COLO829 (cell line): ENCODE measurements at regions not wholly inside any gene's neighbourhood (a gene's known extent, or its start where the extent isn't known, plus 50 kb on each side); places are given as distances from the start of the nearest gene placed in this dataset.

Source experiments
- DNase-seq: peaks from one replicate; pipeline ENCODE4 v3.0.0; 2012; ENCODE audit warnings: low spot score

- DNase-seq, result no peak
Measured at GRCh38 chr1:228990906-228991569, 255.8 kb downstream of the RHOU start.

GRCh38 chr1:228992044-228992443 is 256.8 kb downstream of the RHOU start:
- no peak for DNase-seq

GRCh38 chr1:228992907-228993535 is 257.7 kb downstream of the RHOU start:
- DNase-seq, result no peak

GRCh38 chr1:228994676-228995594 is 259.7 kb downstream of the RHOU start:
- DNase-seq, result no peak

GRCh38 chr1:228996281-228996680 is 261.0 kb downstream of the RHOU start:
- DNase-seq, result no peak

GRCh38 chr1:228997721-228998144 is 262.5 kb downstream of the RHOU start:
- DNase-seq, result no peak

- no peak for DNase-seq
Measured at GRCh38 chr1:228998179-228998578, 262.9 kb downstream of the RHOU start.

- no peak for DNase-seq
Measured at GRCh38 chr1:228999446-229000170, 264.3 kb downstream of the RHOU start.

- no peak for DNase-seq
Measured at GRCh38 chr1:229000187-229000586, 264.9 kb downstream of the RHOU start.

GRCh38 chr1:229001467-229002011 is 266.3 kb downstream of the RHOU start:
- no peak for DNase-seq

GRCh38 chr1:229002037-229002436 is 266.8 kb downstream of the RHOU start:
- DNase-seq, result no peak

- no peak for DNase-seq
Measured at GRCh38 chr1:229002451-229002960, 267.2 kb downstream of the RHOU start.

- no peak for DNase-seq
Measured at GRCh38 chr1:229003233-229004031, 267.5 kb upstream of the RAB4A start.

GRCh38 chr1:229004066-229004833 is 266.7 kb upstream of the RAB4A start:
- no peak for DNase-seq

GRCh38 chr1:229005097-229005496 is 265.8 kb upstream of the RAB4A start:
- no peak for DNase-seq

- DNase-seq, result no peak
Measured at GRCh38 chr1:229005556-229005955, 265.4 kb upstream of the RAB4A start.

- DNase-seq, result no peak
Measured at GRCh38 chr1:229006121-229006870, 264.6 kb upstream of the RAB4A start.

- no peak for DNase-seq
Measured at GRCh38 chr1:229007167-229007566, 263.7 kb upstream of the RAB4A start.

- no peak for DNase-seq
Measured at GRCh38 chr1:229007701-229008100, 263.2 kb upstream of the RAB4A start.
